ENCODE measurements at regions not wholly inside any gene's neighbourhood (a gene's known extent, or its start where the extent isn't known, plus 50 kb on each side); places are given as distances from the start of the nearest gene placed in this dataset.

DNA sequence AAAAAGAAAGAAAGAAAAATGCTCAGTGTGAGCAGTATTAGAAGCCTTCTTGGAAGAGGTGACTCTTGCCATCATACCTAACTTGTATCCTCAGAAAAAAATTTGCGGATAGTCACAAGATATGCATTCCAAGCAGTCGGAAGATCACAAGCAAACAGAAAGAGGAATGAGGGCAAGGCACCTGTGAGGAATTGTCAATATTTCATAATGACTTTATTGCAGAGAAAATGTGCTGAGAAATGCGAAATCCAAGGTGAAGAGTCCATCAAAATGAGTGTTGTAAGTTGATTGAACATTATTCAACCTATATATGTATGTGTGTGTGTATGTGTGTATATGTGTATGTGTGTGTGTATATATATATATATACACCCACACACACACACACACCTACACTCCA, 1624.7 kb upstream of the LRRTM3 start:
- Histone ChIP-seq H3K36me3 (no peaks in the 10 kb centered on the region), H3K4me3 (no peak overlapping the region), H3K27me3 (no peaks in the 10 kb centered on the region), H3K9me3 (no peaks in the 10 kb centered on the region), H3K27ac (no peak overlapping the region), H3K4me1 (no peaks in the 10 kb centered on the region)
- TF ChIP-seq POLR2A (IDR thresholded peaks at IDR 0.05): no peak
- 61 to 74% methylated on average over 3 of the region's 3 CpGs for WGBS, 2 donors
- intact Hi-C loops (cut with DNase I): no loop called here
- no peak for DNase-seq

DNA sequence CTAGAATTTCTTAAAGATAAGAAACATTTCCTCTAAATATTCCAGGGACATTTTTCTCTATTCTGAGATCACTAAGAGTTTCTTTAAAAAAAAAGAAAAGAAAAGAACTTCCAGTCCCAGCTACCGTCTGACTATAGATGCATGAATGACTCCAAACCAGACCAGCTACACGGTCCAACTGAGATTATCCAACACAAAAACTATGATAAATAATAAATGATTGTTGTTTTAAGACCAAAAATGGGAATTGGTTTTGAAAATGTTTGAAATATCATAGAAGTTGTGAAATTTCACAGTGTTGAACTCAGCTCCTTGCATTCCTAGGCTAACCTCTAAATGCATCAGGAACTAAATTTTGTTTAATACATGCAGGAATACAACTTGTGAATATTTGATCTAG, 1619.6 kb upstream of the LRRTM3 start:
- TF ChIP-seq CTCF (IDR thresholded peaks at IDR 0.05) (no peak), POLR2A (IDR thresholded peaks at IDR 0.05) (no peak)
- Histone ChIP-seq H3K9me3 (no peaks in the 10 kb centered on the region), H3K27me3 (no peaks in the 10 kb centered on the region), H3K4me3 (no peak overlapping the region), H3K36me3 (no peaks in the 10 kb centered on the region), H3K4me1 (no peaks in the 10 kb centered on the region), H3K27ac (no peak overlapping the region)
- intact Hi-C loops (cut with DNase I): no loop called here
- 53 to 54% methylated on average over 2 of the region's 2 CpGs for WGBS, 2 donors
- DNase-seq: no peak

DNA sequence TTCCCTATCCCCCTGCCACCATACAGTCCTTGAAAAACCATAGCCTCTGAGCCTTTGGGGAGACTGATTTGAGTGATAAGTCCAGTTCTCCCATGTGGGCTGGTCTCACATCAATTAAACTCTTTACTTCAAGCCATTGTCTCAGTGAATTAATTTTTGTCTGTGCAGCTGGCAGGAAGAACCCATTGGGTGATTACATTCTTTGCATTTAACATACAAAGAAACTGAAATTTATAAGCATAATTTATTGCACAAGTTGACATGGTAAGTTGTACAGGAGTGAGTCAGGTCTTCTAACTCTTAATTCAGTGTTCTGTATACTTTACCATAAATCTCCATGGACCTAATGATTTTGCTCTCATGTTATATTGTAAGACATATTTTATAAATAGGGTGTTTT, 1613.0 kb upstream of the LRRTM3 start:
- no peaks in the 10 kb centered on the region for H3K9me3 ChIP-seq
- TF ChIP-seq CTCF (IDR thresholded peaks at IDR 0.05): no peak
- TF ChIP-seq POLR2A (IDR thresholded peaks at IDR 0.05): no peak
- intact Hi-C loops (cut with DNase I): no loop called here
- H3K4me1 ChIP-seq: no peaks in the 10 kb centered on the region
- no peaks in the 10 kb centered on the region for H3K27me3 ChIP-seq
- H3K27ac ChIP-seq: no peak overlapping the region
- H3K36me3 ChIP-seq: no peaks in the 10 kb centered on the region
- no peak for DNase-seq
- no peak overlapping the region for H3K4me3 ChIP-seq

GRCh38 chr10:65313406-65313805, 1612.4 kb upstream of the LRRTM3 start:
- no peaks in the 10 kb centered on the region for H3K36me3 ChIP-seq
- no peak for TF ChIP-seq POLR2A (IDR thresholded peaks at IDR 0.05)
- TF ChIP-seq CTCF (IDR thresholded peaks at IDR 0.05): no peak
- no peaks in the 10 kb centered on the region for H3K9me3 ChIP-seq
- intact Hi-C loops (cut with DNase I): no loop called here
- H3K4me1 ChIP-seq: no peaks in the 10 kb centered on the region
- no peak overlapping the region for H3K27ac ChIP-seq
- DNase-seq: no peak
- WGBS, 2 donors: 86 to 87% methylated on average over 2 of the region's 2 CpGs
- no peaks in the 10 kb centered on the region for H3K27me3 ChIP-seq
- H3K4me3 ChIP-seq: no peak overlapping the region

DNA sequence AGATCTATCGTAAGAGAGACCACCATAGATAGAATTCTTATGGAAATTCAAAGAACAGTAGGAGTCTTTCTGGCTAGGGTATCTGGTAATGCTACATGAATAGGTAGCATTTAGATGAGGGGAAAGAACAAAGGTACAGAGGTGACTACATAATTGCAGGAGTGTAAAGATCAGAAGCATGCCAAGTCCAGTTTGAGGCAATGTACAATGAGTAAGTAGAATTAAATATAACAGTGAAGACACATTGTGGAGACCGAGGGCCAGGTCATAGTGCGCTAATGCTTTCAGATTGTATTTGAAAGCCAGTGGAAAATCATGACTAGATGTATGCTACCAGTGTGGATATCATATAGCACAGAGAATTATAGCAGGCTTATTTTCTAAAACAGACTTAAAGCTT, 1611.6 kb upstream of the LRRTM3 start:
- intact Hi-C loops (cut with DNase I): no loop called here
- no peak for DNase-seq
- Histone ChIP-seq H3K9me3 (no peaks in the 10 kb centered on the region), H3K27ac (no peak overlapping the region), H3K4me1 (no peaks in the 10 kb centered on the region), H3K27me3 (no peaks in the 10 kb centered on the region), H3K4me3 (no peak overlapping the region), H3K36me3 (no peaks in the 10 kb centered on the region)
- 85% methylated on average over 3 of the region's 3 CpGs for WGBS, 2 donors
- TF ChIP-seq CTCF (IDR thresholded peaks at IDR 0.05) (no peak), POLR2A (IDR thresholded peaks at IDR 0.05) (no peak)

- TF ChIP-seq POLR2A (IDR thresholded peaks at IDR 0.05): no peak
- TF ChIP-seq CTCF (IDR thresholded peaks at IDR 0.05): no peak
- no peaks in the 10 kb centered on the region for H3K9me3 ChIP-seq
- 63 to 72% methylated on average over 5 of the region's 5 CpGs for WGBS, 2 donors
- H3K27me3 ChIP-seq: no peaks in the 10 kb centered on the region
- H3K4me1 ChIP-seq: no peaks in the 10 kb centered on the region
- intact Hi-C loops (cut with DNase I): no loop called here
- no peaks in the 10 kb centered on the region for H3K36me3 ChIP-seq
- H3K4me3 ChIP-seq: no peak overlapping the region
- DNase-seq: no peak
- no peak overlapping the region for H3K27ac ChIP-seq
Measured at GRCh38 chr10:65319493-65319892, 1606.3 kb upstream of the LRRTM3 start.

All from esophagus squamous epithelium (tissue), 5 donors.